ENCODE measurements at regions not wholly inside any gene's neighbourhood (a gene's known extent, or its start where the extent isn't known, plus 50 kb on each side); places are given as distances from the start of the nearest gene placed in this dataset.
"Not testable (repeated sequence)": the region's sequence is repeated elsewhere in the genome, so short reads cannot be mapped to it uniquely, and the experiment has no call there.

DNA sequence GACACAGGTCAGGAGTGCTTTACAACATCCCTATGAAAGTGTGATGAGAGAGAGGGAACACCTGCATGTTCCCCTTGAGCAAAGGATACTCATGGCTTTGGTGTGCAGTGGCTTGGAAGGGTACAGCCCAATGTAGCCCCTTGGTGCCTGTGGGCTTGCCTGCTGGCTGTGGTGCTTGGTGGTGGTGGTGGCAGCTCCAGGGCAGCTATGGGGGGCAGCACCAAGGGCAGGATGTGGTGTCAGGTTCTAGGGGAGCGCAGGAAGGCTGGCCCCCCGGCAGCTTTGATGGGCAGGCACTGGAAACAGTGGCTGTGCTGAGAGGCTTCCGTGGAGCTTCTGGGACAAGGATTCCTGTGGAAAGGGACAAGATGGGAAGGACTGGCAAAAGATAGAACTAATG is 464.0 kb upstream of the ZMIZ1 start:
- Histone ChIP-seq H3K27me3 (ENCODE audit: low read depth) (no peaks in the 10 kb centered on the region), H3K4me1 (no peaks in the 10 kb centered on the region), H3K4me3 (no peak overlapping the region), H3K9me3 (replicated peaks) (peaks cover 10% of the 10 kb centered on the region), H3K36me3 (no peaks in the 10 kb centered on the region), H3K27ac (replicated peaks) (no peak overlapping the region)
- TF ChIP-seq, protein P1, sequence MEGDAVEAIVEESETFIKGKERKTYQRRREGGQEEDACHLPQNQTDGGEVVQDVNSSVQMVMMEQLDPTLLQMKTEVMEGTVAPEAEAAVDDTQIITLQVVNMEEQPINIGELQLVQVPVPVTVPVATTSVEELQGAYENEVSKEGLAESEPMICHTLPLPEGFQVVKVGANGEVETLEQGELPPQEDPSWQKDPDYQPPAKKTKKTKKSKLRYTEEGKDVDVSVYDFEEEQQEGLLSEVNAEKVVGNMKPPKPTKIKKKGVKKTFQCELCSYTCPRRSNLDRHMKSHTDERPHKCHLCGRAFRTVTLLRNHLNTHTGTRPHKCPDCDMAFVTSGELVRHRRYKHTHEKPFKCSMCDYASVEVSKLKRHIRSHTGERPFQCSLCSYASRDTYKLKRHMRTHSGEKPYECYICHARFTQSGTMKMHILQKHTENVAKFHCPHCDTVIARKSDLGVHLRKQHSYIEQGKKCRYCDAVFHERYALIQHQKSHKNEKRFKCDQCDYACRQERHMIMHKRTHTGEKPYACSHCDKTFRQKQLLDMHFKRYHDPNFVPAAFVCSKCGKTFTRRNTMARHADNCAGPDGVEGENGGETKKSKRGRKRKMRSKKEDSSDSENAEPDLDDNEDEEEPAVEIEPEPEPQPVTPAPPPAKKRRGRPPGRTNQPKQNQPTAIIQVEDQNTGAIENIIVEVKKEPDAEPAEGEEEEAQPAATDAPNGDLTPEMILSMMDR (IDR thresholded peaks at IDR 0.05; ENCODE audit: borderline replicate concordance) = no peak
- DNase-seq = no peak
- intact Hi-C loops (cut with micrococcal nuclease) = no loop called here

DNA sequence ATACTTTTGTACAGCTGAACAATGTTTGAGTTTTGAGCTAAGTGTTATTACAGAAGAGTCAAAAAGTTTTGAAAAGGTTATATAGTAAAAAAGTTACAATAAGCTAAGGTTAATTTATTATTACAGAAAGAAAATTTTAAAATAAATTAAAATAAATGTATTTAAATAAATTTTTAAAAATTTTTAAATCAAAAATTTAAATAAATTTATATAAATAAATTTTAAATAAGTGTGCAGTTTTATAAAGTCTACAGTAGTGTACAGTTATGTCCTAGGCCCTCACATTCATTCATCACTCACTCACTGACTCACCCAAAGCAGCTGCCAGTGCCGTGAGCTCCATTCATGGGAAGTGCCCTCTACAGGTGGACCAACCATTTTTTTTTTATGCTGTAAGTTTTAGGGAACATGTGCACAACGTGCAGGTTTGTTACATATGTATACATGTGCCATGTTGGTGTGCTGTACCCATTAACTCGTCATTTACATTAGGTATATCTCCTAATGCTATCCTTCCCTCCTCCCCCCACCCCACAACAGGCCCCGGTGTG is 462.9 kb upstream of the ZMIZ1 start:
- Histone ChIP-seq H3K4me3 (no peak overlapping the region), H3K9me3 (replicated peaks) (peaks cover 13% of the 10 kb centered on the region), H3K27me3 (ENCODE audit: low read depth) (no peaks in the 10 kb centered on the region), H3K27ac (replicated peaks) (no peak overlapping the region), H3K36me3 (no peaks in the 10 kb centered on the region), H3K4me1 (no peaks in the 10 kb centered on the region)
- no peak for DNase-seq
- intact Hi-C loops (cut with micrococcal nuclease) = no loop called here
- TF ChIP-seq, protein P1 (IDR thresholded peaks at IDR 0.05; ENCODE audit: borderline replicate concordance) = no peak

DNA sequence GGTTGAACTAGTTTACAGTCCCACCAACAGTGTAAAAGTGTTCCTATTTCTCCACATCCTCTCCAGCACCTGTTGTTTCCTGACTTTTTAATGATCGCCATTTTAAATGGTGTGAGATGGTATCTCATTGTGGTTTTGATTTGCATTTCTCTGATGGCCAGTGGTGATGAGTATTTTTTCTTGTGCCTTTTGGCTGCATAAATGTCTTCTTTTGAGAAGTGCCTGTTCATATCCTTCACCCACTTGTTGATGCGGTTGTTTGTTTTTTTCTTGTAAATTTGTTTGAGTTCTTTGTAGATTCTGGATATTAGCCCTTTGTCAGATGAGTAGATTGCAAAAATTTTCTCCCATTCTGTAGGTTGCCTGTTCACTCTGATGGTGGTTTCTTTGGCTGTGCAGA is 462.0 kb upstream of the ZMIZ1 start:
- intact Hi-C loops (cut with micrococcal nuclease); DNase-seq; H3K36me3 ChIP-seq; H3K27ac ChIP-seq (replicated peaks); H3K4me3 ChIP-seq; H3K27me3 ChIP-seq (ENCODE audit: low read depth); H3K4me1 ChIP-seq: not testable (repeated sequence)
- H3K9me3 ChIP-seq (replicated peaks) = peaks cover 13% of the 10 kb centered on the region

DNA sequence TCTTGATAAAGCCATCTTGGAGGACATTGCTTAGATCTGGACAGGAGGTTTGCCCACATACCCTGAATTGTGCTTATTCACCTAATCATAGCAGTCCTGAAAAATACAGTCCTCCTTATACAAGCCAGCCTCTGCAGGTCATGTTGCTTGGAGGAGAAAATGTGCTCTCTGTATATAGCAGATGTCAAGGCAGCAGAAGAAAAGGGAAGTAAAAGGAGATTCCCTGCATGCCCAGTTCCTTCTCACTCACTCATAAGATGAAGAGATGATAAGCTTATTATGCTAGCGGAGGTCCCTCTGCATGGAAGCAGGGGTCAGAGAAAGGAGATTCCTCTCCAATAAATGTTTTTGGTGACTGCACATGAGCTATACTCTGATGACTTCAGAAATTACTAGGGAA is 458.8 kb upstream of the ZMIZ1 start:
- no peaks in the 10 kb centered on the region for H3K36me3 ChIP-seq
- no peak for DNase-seq
- H3K27me3 ChIP-seq (ENCODE audit: low read depth) = no peaks in the 10 kb centered on the region
- intact Hi-C loops (cut with micrococcal nuclease) = no loop called here
- H3K27ac ChIP-seq (replicated peaks) = no peak overlapping the region
- TF ChIP-seq, protein P1 (IDR thresholded peaks at IDR 0.05; ENCODE audit: borderline replicate concordance) = no peak
- H3K4me3 ChIP-seq = no peak overlapping the region
- peaks cover 13% of the 10 kb centered on the region for H3K9me3 ChIP-seq (replicated peaks)
- H3K4me1 ChIP-seq = no peaks in the 10 kb centered on the region

DNA sequence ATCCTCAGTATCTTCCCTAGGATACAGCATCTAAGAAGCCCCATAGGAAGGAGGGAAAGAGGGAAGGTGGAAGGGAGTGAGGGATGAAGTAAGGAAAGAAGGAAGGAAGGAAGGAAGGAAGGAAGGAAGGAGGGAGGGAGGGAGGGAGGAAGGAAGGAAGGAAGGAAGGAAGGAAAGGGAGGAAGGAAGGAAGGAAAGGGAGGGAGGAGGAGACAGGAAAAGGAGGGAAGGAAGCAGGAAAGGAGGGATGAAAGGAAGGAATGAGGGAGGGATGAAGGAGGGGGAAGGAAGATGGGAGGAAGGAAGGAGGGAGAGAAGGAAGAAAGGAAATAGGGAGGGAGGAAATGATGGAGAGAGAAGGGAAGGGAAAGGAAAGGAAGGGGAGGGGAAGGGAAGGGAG is 455.6 kb upstream of the ZMIZ1 start:
- no peak overlapping the region for H3K27ac ChIP-seq (replicated peaks)
- intact Hi-C loops (cut with micrococcal nuclease) = no loop called here
- no peaks in the 10 kb centered on the region for H3K36me3 ChIP-seq
- DNase-seq = no peak
- TF ChIP-seq, protein P1 (IDR thresholded peaks at IDR 0.05; ENCODE audit: borderline replicate concordance) = no peak
- H3K4me3 ChIP-seq = no peak overlapping the region
- H3K9me3 ChIP-seq (replicated peaks) = peaks cover 13% of the 10 kb centered on the region
- H3K4me1 ChIP-seq = peaks cover 8% of the 10 kb centered on the region
- H3K27me3 ChIP-seq (ENCODE audit: low read depth) = no peaks in the 10 kb centered on the region

DNA sequence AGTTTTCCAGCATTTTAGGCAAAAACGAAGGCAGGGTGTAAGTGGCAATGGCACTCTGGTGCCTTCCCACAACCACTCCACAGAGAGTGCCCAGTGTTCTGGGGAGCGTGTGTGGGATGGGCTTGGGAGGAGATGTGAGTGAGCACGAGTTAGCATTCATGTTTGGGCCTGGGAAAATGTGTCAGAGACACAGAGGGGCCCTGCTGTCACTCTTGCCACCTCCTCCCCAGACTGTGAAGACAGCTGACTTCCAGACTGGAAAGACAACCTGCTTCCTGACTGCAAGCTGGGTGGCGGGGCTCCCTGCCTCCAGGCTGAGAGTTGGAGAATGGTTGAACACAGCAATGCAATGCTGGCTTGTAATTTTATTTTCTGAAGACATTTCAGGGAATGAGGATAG is 454.5 kb upstream of the ZMIZ1 start:
- peaks cover 8% of the 10 kb centered on the region for H3K4me1 ChIP-seq
- H3K4me3 ChIP-seq = no peak overlapping the region
- DNase-seq = no peak
- no peaks in the 10 kb centered on the region for H3K36me3 ChIP-seq
- peaks cover 8% of the 10 kb centered on the region for H3K9me3 ChIP-seq (replicated peaks)
- no peaks in the 10 kb centered on the region for H3K27me3 ChIP-seq (ENCODE audit: low read depth)
- no peak overlapping the region for H3K27ac ChIP-seq (replicated peaks)
- TF ChIP-seq, protein P1 (IDR thresholded peaks at IDR 0.05; ENCODE audit: borderline replicate concordance) = no peak
- intact Hi-C loops (cut with micrococcal nuclease) = no loop called here
